Gastroesophageal sphincter (tissue), 3 donors: ENCODE measurements at regions not wholly inside any gene's neighbourhood (a gene's known extent, or its start where the extent isn't known, plus 50 kb on each side); places are given as distances from the start of the nearest gene placed in this dataset.

Experiments
- EP300 ChIP-seq: sonication (generic); formaldehyde crosslinking; IDR thresholded peaks from one replicate; pipeline ENCODE4 v1.6.1; 2017; ENCODE audit warnings: antibody characterized with exemption, mild to moderate bottlenecking
- POLR2A ChIP-seq, 2 donors: fragments of 450-650 bp; IDR thresholded peaks; one replicate each; pipeline ENCODE4 v1.6.1; 2017; ENCODE audit warnings: antibody characterized with exemption in 2 of 2, mild to moderate bottlenecking in 2 of 2, moderate library complexity in 1 of 2
- POLR2AphosphoS5 ChIP-seq: sonication (generic); formaldehyde crosslinking; IDR thresholded peaks from one replicate; pipeline ENCODE4 v1.6.1; 2017; ENCODE audit warnings: antibody characterized with exemption
- TF ChIP-seq, protein P1 (sequence below), 4 experiments: fragments of 200-600 bp in 2 of 4; fragments of 450-650 bp in 2 of 4; sonication (generic) in 1 of 4; IDR thresholded peaks; one replicate each; pipeline ENCODE4 v1.5.1; 2017 to 2019; ENCODE audit warnings: antibody characterized with exemption in 4 of 4, mild to moderate bottlenecking in 2 of 4, moderate library complexity in 2 of 4

- TF ChIP-seq, protein P1, sequence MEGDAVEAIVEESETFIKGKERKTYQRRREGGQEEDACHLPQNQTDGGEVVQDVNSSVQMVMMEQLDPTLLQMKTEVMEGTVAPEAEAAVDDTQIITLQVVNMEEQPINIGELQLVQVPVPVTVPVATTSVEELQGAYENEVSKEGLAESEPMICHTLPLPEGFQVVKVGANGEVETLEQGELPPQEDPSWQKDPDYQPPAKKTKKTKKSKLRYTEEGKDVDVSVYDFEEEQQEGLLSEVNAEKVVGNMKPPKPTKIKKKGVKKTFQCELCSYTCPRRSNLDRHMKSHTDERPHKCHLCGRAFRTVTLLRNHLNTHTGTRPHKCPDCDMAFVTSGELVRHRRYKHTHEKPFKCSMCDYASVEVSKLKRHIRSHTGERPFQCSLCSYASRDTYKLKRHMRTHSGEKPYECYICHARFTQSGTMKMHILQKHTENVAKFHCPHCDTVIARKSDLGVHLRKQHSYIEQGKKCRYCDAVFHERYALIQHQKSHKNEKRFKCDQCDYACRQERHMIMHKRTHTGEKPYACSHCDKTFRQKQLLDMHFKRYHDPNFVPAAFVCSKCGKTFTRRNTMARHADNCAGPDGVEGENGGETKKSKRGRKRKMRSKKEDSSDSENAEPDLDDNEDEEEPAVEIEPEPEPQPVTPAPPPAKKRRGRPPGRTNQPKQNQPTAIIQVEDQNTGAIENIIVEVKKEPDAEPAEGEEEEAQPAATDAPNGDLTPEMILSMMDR (IDR thresholded peaks at IDR 0.05): no peak
- TF ChIP-seq POLR2A (IDR thresholded peaks at IDR 0.05) (no peak), POLR2AphosphoS5 (no peak), EP300 (no peak)
These were observed 65.6 kb upstream of the CHRNA7 start for GRCh38 chr15:31964586-31965307.
